Coronary artery (tissue), 2 donors: ENCODE measurements at regions not wholly inside any gene's neighbourhood (a gene's known extent, or its start where the extent isn't known, plus 50 kb on each side); places are given as distances from the start of the nearest gene placed in this dataset.
"Not testable (repeated sequence)": the region's sequence is repeated elsewhere in the genome, so short reads cannot be mapped to it uniquely, and the experiment has no call there.

Experiments used
- DNase-seq: peaks from one replicate; pipeline ENCODE4 v3.0.0-alpha.2; 2017; ENCODE audit warnings: low spot score
- H3K27ac ChIP-seq, 2 donors: fragments of 200-600 bp; sonication (generic); one replicate each; pipeline ENCODE4 v1.5.1; 2016 to 2019
- H3K4me3 ChIP-seq: fragments of 200-600 bp; sonication (generic); 2 replicates; pipeline ENCODE4 v1.5.1; 2016; ENCODE audit warnings: mild to moderate bottlenecking, moderate library complexity
- CTCF ChIP-seq: fragments of 200-600 bp; sonication (generic); IDR thresholded peaks from one replicate; pipeline ENCODE4 v1.5.1; 2019; ENCODE audit warnings: antibody characterized with exemption

GRCh38 chr5:125440905-125441304 lies 694.5 kb upstream of the ZNF608 start:
- no peak for DNase-seq

GRCh38 chr5:125446986-125447385 lies 700.5 kb upstream of the ZNF608 start:
- TF ChIP-seq CTCF, result no peak
- DNase-seq, result no peak
- Histone ChIP-seq H3K4me3 (no peak overlapping the region), H3K27ac (no peak overlapping the region)

More at GRCh38 chr5:125440905-125441304, 694.5 kb upstream of the ZNF608 start:
- H3K27ac ChIP-seq, result no peak overlapping the region
- TF ChIP-seq CTCF, result no peak
- H3K4me3 ChIP-seq, result no peak overlapping the region

- no peak overlapping the region for H3K27ac ChIP-seq
- TF ChIP-seq CTCF, result no peak
- no peak for DNase-seq
- H3K4me3 ChIP-seq, result no peak overlapping the region
Observed at GRCh38 chr5:125450771-125451170, 704.3 kb upstream of the ZNF608 start.

GRCh38 chr5:125451622-125452021 lies 705.2 kb upstream of the ZNF608 start:
- no peak for DNase-seq
- Histone ChIP-seq H3K27ac (no peak overlapping the region), H3K4me3 (no peak overlapping the region)
- no peak for TF ChIP-seq CTCF

GRCh38 chr5:125452991-125453390 lies 706.6 kb upstream of the ZNF608 start:
- no peak overlapping the region for H3K4me3 ChIP-seq
- no peak for TF ChIP-seq CTCF
- DNase-seq, result no peak

GRCh38 chr5:125455041-125455440 lies 708.6 kb upstream of the ZNF608 start:
- TF ChIP-seq CTCF, result no peak
- no peak for DNase-seq
- Histone ChIP-seq H3K27ac (no peak overlapping the region), H3K4me3 (no peak overlapping the region)

More at GRCh38 chr5:125452991-125453390, 706.6 kb upstream of the ZNF608 start:
- no peak overlapping the region for H3K27ac ChIP-seq

GRCh38 chr5:125456005-125456404 lies 709.6 kb upstream of the ZNF608 start:
- not testable (repeated sequence) for DNase-seq, H3K27ac ChIP-seq, H3K4me3 ChIP-seq

- no peak for DNase-seq
- TF ChIP-seq CTCF, result no peak
- H3K4me3 ChIP-seq, result no peak overlapping the region
- H3K27ac ChIP-seq, result no peak overlapping the region
Observed at GRCh38 chr5:125457617-125458016, 711.2 kb upstream of the ZNF608 start.

- H3K27ac ChIP-seq, H3K4me3 ChIP-seq, DNase-seq: not testable (repeated sequence)
Observed at GRCh38 chr5:125458949-125459348, 712.5 kb upstream of the ZNF608 start.
